LNCaP clone FGC (cell line): ENCODE measurements at regions not wholly inside any gene's neighbourhood (a gene's known extent, or its start where the extent isn't known, plus 50 kb on each side); places are given as distances from the start of the nearest gene placed in this dataset.

Source experiments
- DNase-seq: peaks from one replicate; pipeline ENCODE4 v3.0.0-alpha.2; 2011; ENCODE audit warnings: low read depth
- H3K4me3 ChIP-seq: 2 replicates; pipeline ENCODE4 v1.5.1; 2011; ENCODE audit warnings: mild to moderate bottlenecking, low read depth, low read length, control low read depth
- CTCF ChIP-seq: IDR thresholded peaks from 2 replicates; pipeline ENCODE4 v1.5.1; 2012; ENCODE audit warnings: mild to moderate bottlenecking; ENCODE audit not compliant: control insufficient read depth, insufficient read depth; ENCODE audit errors: extremely low read depth

GRCh38 chr22:23008896-23009295, 61.4 kb upstream of the GNAZ start:
- DNase-seq, result no peak
- TF ChIP-seq CTCF, result no peak
- H3K4me3 ChIP-seq, result no peak overlapping the region
